ENCODE measurements at regions not wholly inside any gene's neighbourhood (a gene's known extent, or its start where the extent isn't known, plus 50 kb on each side); places are given as distances from the start of the nearest gene placed in this dataset.

- no peak for TF ChIP-seq CTCF (IDR thresholded peaks at IDR 0.05; ENCODE audit: low read depth, low read length, missing input control)
- no peak for TF ChIP-seq REST (IDR thresholded peaks at IDR 0.05)
- TF ChIP-seq RAD21 (IDR thresholded peaks at IDR 0.05), result no peak
These were observed 604.0 kb downstream of the GALC start for GRCh38 chr14:87388946-87389345.
